Activated CD8-positive, alpha-beta memory T cell treated with anti-CD3 and anti-CD28 coated beads for 36 hours (primary cell): ENCODE measurements at regions not wholly inside any gene's neighbourhood (a gene's known extent, or its start where the extent isn't known, plus 50 kb on each side); places are given as distances from the start of the nearest gene placed in this dataset.

ENCODE experiments used
- CTCF ChIA-PET: fragments of 350-600 bp; sonication (Branson Sonifier 250); formaldehyde crosslinking; loops from one replicate; lab custom pipeline; 2021; ENCODE audit warnings: antibody characterized with exemption; lab: Charles Lee
- POLR2A ChIA-PET: fragments of 350-600 bp; sonication (Branson Sonifier 250); formaldehyde crosslinking; loops from one replicate; lab custom pipeline; 2021; ENCODE audit warnings: antibody characterized with exemption; lab: Charles Lee

- ChIA-PET CTCF (interaction anchor here (0.9 kb wide), 1 partner anchor 27 kb away, joined by 3 read pairs; no protein-coding TSS in a partner anchor), POLR2A (no interaction called here)
Measured at GRCh38 chr10:43320226-43320625, 51.2 kb upstream of the FXYD4 start.

- ChIA-PET CTCF (no interaction called here), POLR2A (interaction anchor here (0.5 kb wide), 1 partner anchor 13 kb away, joined by 4 read pairs; no protein-coding TSS in a partner anchor)
Measured at GRCh38 chr10:43318976-43319960, 52.2 kb upstream of the FXYD4 start.

- ChIA-PET CTCF (no interaction called here), POLR2A (interaction anchor here (0.5 kb wide), 1 partner anchor 13 kb away, joined by 4 read pairs; no protein-coding TSS in a partner anchor)
Measured at GRCh38 chr10:43318456-43318855, 51.6 kb upstream of the RASGEF1A start.

GRCh38 chr10:43317422-43317821, 50.6 kb upstream of the RASGEF1A start:
- CTCF ChIA-PET = no interaction called here
- POLR2A ChIA-PET = no interaction called here

- ChIA-PET CTCF (no interaction called here), POLR2A (no interaction called here)
Measured at GRCh38 chr10:43316988-43317387, 50.1 kb upstream of the RASGEF1A start.
